Stimulated activated CD4-positive, alpha-beta T cell treated with anti-CD3 and anti-CD28 coated beads, Interleukin-1b, Interleukin-23, amount 100 ng/mL, for 4 hours (primary cell): ENCODE measurements at regions not wholly inside any gene's neighbourhood (a gene's known extent, or its start where the extent isn't known, plus 50 kb on each side); places are given as distances from the start of the nearest gene placed in this dataset.

Experiments used
- DNase-seq, 2 donors: peaks; one replicate each; pipeline ENCODE4 v3.0.0-alpha.2; 2020; ENCODE audit warnings: low read depth in 2 of 2

- no peak for DNase-seq
Measured at GRCh38 chr18:59963229-59963628, 63.4 kb downstream of the PMAIP1 start.

GRCh38 chr18:59961070-59961469 lies 61.3 kb downstream of the PMAIP1 start:
- DNase-seq: no peak

GRCh38 chr18:59960272-59960671 lies 60.5 kb downstream of the PMAIP1 start:
- DNase-seq: no peak

- DNase-seq: no peak
Measured at GRCh38 chr18:59959606-59960005, 59.8 kb downstream of the PMAIP1 start.

- DNase-seq: no peak
Measured at GRCh38 chr18:59959073-59959472, 59.3 kb downstream of the PMAIP1 start.

- no peak for DNase-seq
Measured at GRCh38 chr18:59957957-59958356, 58.2 kb downstream of the PMAIP1 start.

GRCh38 chr18:59954755-59955156 lies 55.0 kb downstream of the PMAIP1 start:
- no peak for DNase-seq

- no peak for DNase-seq
Measured at GRCh38 chr18:59954241-59954640, 54.4 kb downstream of the PMAIP1 start.
